ENCODE measurements at regions not wholly inside any gene's neighbourhood (a gene's known extent, or its start where the extent isn't known, plus 50 kb on each side); places are given as distances from the start of the nearest gene placed in this dataset.
"Not testable (repeated sequence)": the region's sequence is repeated elsewhere in the genome, so short reads cannot be mapped to it uniquely, and the experiment has no call there.

- no peak overlapping the region for H3K4me3 ChIP-seq
- H3K36me3 ChIP-seq = no peaks in the 10 kb centered on the region
- no peaks in the 10 kb centered on the region for H3K27me3 ChIP-seq
- no peak overlapping the region for H3K27ac ChIP-seq
- DNase-seq (ENCODE audit: low spot score) = no peak
- no peaks in the 10 kb centered on the region for H3K9me3 ChIP-seq
- no peaks in the 10 kb centered on the region for H3K4me1 ChIP-seq
- TF ChIP-seq CTCF (IDR thresholded peaks at IDR 0.05) = no peak
Observed at GRCh38 chr2:17133052-17133671, 385.1 kb downstream of the RAD51AP2 start.

DNA sequence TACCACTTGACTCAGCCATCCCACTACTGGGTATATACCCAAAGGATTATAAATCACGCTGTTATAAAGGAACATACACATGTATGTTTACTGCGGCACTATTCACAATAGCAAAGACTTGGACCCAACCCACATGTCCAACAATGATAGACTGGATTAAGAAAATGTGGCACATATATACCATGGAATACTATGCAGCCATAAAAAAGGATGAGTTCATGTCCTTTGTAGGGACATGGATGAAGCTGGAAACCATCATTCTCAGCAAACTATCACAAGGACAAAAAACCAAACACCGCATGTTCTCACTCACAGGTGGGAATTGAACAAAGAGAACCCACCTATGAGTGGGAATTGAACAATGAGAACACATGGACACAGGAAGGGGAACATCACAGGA is 387.6 kb downstream of the RAD51AP2 start:
- not testable (repeated sequence) for H3K27me3 ChIP-seq; H3K4me3 ChIP-seq; H3K36me3 ChIP-seq; H3K27ac ChIP-seq; H3K9me3 ChIP-seq; DNase-seq (ENCODE audit: low spot score); H3K4me1 ChIP-seq

DNA sequence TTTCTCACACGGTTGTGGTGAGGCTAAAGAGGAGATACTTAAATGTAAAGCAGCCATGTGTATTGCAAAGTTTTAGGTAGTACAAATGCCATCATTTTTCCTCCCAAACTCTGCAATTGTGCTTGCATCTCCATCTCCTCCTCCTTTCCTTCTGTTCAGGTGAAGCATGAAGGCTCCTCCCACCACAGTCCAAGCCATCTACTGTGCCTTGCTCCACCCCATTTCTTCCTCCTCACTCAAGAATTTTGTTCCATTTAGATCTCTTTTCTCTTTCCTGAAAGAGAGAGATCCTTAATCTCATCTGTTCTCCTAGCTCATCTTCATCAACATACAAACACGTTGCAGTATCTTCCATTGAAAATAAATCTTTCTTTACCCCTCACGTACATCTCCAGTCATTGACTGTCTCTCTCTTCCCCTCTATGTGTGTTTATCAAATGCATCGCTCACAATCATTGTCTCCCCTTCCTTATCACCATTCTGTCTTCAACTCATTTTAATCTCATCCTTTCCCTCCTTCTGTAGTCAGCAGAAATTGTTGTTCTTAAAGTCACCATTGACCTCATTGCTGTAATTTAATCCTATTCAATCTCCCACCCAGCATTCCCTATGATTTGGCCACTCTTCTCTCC is 392.1 kb downstream of the RAD51AP2 start:
- no peak for TF ChIP-seq CTCF (IDR thresholded peaks at IDR 0.05)
- Histone ChIP-seq H3K36me3 (no peaks in the 10 kb centered on the region), H3K27me3 (no peaks in the 10 kb centered on the region), H3K4me3 (no peak overlapping the region), H3K9me3 (no peaks in the 10 kb centered on the region), H3K27ac (no peak overlapping the region), H3K4me1 (no peaks in the 10 kb centered on the region)
- no peak for DNase-seq (ENCODE audit: low spot score)

GRCh38 chr2:17124575-17125318 is 393.5 kb downstream of the RAD51AP2 start:
- H3K36me3 ChIP-seq = no peaks in the 10 kb centered on the region
- no peaks in the 10 kb centered on the region for H3K27me3 ChIP-seq
- no peak overlapping the region for H3K27ac ChIP-seq
- no peaks in the 10 kb centered on the region for H3K9me3 ChIP-seq
- no peak for TF ChIP-seq CTCF (IDR thresholded peaks at IDR 0.05)
- H3K4me3 ChIP-seq = no peak overlapping the region
- DNase-seq (ENCODE audit: low spot score) = no peak
- H3K4me1 ChIP-seq = no peaks in the 10 kb centered on the region

- Histone ChIP-seq H3K4me3 (no peak overlapping the region), H3K36me3 (no peaks in the 10 kb centered on the region), H3K27me3 (no peaks in the 10 kb centered on the region), H3K27ac (no peak overlapping the region), H3K9me3 (no peaks in the 10 kb centered on the region), H3K4me1 (no peaks in the 10 kb centered on the region)
- DNase-seq (ENCODE audit: low spot score) = no peak
- TF ChIP-seq CTCF (IDR thresholded peaks at IDR 0.05) = no peak
Observed at GRCh38 chr2:17122887-17123501, 395.2 kb downstream of the RAD51AP2 start.

DNA sequence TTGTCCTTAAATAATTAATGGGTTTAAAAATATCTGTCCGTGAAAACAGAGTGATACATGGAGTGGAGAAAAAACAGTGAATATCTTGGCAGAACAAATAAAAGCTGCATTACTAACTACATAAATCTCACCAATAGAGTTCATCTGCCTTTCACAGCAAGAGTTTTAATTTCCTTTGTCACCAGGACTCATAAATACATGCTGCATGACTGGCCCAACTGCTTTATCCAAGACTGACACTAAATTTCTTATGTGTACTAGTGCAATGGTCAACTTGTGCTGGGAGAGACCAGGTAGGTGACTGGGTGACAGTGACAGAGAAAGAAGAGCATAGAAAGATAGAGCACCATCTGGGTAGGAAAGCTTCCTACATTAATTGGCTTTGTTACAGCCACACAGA is 402.8 kb downstream of the RAD51AP2 start:
- Histone ChIP-seq H3K27ac (no peak overlapping the region), H3K4me3 (no peak overlapping the region), H3K4me1 (no peaks in the 10 kb centered on the region), H3K9me3 (no peaks in the 10 kb centered on the region), H3K36me3 (no peaks in the 10 kb centered on the region), H3K27me3 (no peaks in the 10 kb centered on the region)
- no peak for DNase-seq (ENCODE audit: low spot score)
- no peak for TF ChIP-seq CTCF (IDR thresholded peaks at IDR 0.05)

All from right atrium auricular region (tissue), 2 donors.